GM12891 (cell line): ENCODE measurements at regions not wholly inside any gene's neighbourhood (a gene's known extent, or its start where the extent isn't known, plus 50 kb on each side); places are given as distances from the start of the nearest gene placed in this dataset.

Experiments used
- PAX5 ChIP-seq: IDR thresholded peaks from 2 replicates; pipeline ENCODE4 v1.6.1; 2011; ENCODE audit warnings: low read length, moderate library complexity, mild to moderate bottlenecking; ENCODE audit not compliant: insufficient read depth, severe bottlenecking
- POLR2A ChIP-seq: IDR thresholded peaks from 2 replicates; pipeline ENCODE4 v1.6.1; 2011; ENCODE audit warnings: low read depth, low read length, control low read depth
- POLR2AphosphoS5 ChIP-seq: IDR thresholded peaks from 2 replicates; pipeline ENCODE4 v1.6.1; 2011; ENCODE audit warnings: low read depth, low read length, control low read depth
- SPI1 ChIP-seq: IDR thresholded peaks from 2 replicates; pipeline ENCODE4 v1.6.1; 2011; ENCODE audit warnings: low read depth, low read length, control low read depth
- TAF1 ChIP-seq: IDR thresholded peaks from 2 replicates; pipeline ENCODE4 v1.6.1; 2011; ENCODE audit warnings: low read depth, low read length, control low read depth

- no peak for TF ChIP-seq TAF1
- TF ChIP-seq POLR2AphosphoS5: no peak
- no peak for TF ChIP-seq POLR2A
- TF ChIP-seq PAX5: no peak
- TF ChIP-seq SPI1: no peak
Measured at GRCh38 chr4:19883841-19884240, 367.9 kb upstream of the SLIT2 start.
